ENCODE measurements at regions not wholly inside any gene's neighbourhood (a gene's known extent, or its start where the extent isn't known, plus 50 kb on each side); places are given as distances from the start of the nearest gene placed in this dataset.

GRCh38 chr1:10911490-10912166, 100.8 kb upstream of the TARDBP start:
- DNase-seq (ENCODE audit: low read depth): no peak

GRCh38 chr1:10912441-10912840, 100.0 kb upstream of the TARDBP start:
- no peak for DNase-seq (ENCODE audit: low read depth)

GRCh38 chr1:10914056-10914455, 98.4 kb upstream of the TARDBP start:
- DNase-seq (ENCODE audit: low read depth): no peak

GRCh38 chr1:10915594-10915993, 96.9 kb upstream of the TARDBP start:
- no peak for DNase-seq (ENCODE audit: low read depth)

- DNase-seq (ENCODE audit: low read depth): no peak
Measured at GRCh38 chr1:10916311-10916710, 96.1 kb upstream of the TARDBP start.

GRCh38 chr1:10916991-10917390, 95.5 kb upstream of the TARDBP start:
- DNase-seq (ENCODE audit: low read depth): no peak

GRCh38 chr1:10917513-10918454, 94.7 kb upstream of the TARDBP start:
- no peak for DNase-seq (ENCODE audit: low read depth)

GRCh38 chr1:10918531-10918930, 93.9 kb upstream of the TARDBP start:
- peak; percentile 50 for DNase-seq (ENCODE audit: low read depth)

- no peak for DNase-seq (ENCODE audit: low read depth)
Measured at GRCh38 chr1:10920063-10920626, 92.3 kb upstream of the TARDBP start.

- peak; percentile 36 for DNase-seq (ENCODE audit: low read depth)
Measured at GRCh38 chr1:10922315-10923060, 90.0 kb upstream of the TARDBP start.

GRCh38 chr1:10924030-10924429, 88.4 kb upstream of the TARDBP start:
- no peak for DNase-seq (ENCODE audit: low read depth)

GRCh38 chr1:10928654-10929053, 83.8 kb upstream of the TARDBP start:
- DNase-seq (ENCODE audit: low read depth): no peak

GRCh38 chr1:10932088-10932487, 80.4 kb upstream of the TARDBP start:
- DNase-seq (ENCODE audit: low read depth): no peak

- DNase-seq (ENCODE audit: low read depth): no peak
Measured at GRCh38 chr1:10934150-10934818, 78.2 kb upstream of the TARDBP start.

- DNase-seq (ENCODE audit: low read depth): no peak
Measured at GRCh38 chr1:10935246-10935645, 77.2 kb upstream of the TARDBP start.

- DNase-seq (ENCODE audit: low read depth): no peak
Measured at GRCh38 chr1:10935724-10936123, 76.7 kb upstream of the TARDBP start.

- no peak for DNase-seq (ENCODE audit: low read depth)
Measured at GRCh38 chr1:10936998-10937901, 75.2 kb upstream of the TARDBP start.

- DNase-seq (ENCODE audit: low read depth): no peak
Measured at GRCh38 chr1:10938741-10939417, 73.6 kb upstream of the TARDBP start.

GRCh38 chr1:10939654-10940450, 72.6 kb upstream of the TARDBP start:
- DNase-seq (ENCODE audit: low read depth): peak; percentile 44

All from Daoy (cell line).